Ramos (cell line): ENCODE measurements at regions not wholly inside any gene's neighbourhood (a gene's known extent, or its start where the extent isn't known, plus 50 kb on each side); places are given as distances from the start of the nearest gene placed in this dataset.
"Not testable (repeated sequence)": the region's sequence is repeated elsewhere in the genome, so short reads cannot be mapped to it uniquely, and the experiment has no call there.

Source experiments
- in situ Hi-C: fragments of 300-500 bp; cut with MboI; formaldehyde crosslinking; loops from one replicate; pipeline ENCODE4 v1.14.3; 2022; ENCODE audit warnings: low sequenced_read_pairs; ENCODE audit not compliant: unreplicated experiment

DNA sequence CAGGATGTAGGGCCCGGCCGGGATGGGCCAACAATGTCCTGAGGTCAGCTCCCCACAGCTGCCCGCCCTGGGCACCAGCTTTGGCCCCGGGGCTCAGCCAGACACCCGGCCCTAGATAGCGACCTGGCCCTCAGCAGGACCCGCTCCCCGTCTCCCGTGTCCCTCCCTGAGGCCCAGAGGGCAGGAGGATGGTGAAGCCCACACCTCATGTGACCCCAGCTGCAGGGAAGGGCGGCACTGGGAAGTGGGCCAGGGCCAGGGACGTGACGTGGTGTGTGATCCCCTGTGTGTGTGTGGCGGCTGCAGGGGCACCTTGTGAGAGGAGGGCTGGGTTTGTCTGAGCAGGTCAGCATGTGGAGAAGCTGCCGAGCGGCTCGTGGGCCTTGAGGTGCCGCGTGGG is 213.9 kb downstream of the TMEM121 start:
- in situ Hi-C loops, result not testable (repeated sequence)

GRCh38 chr14:105740961-105741360 is 214.6 kb downstream of the TMEM121 start:
- in situ Hi-C loops, result not testable (repeated sequence)

DNA sequence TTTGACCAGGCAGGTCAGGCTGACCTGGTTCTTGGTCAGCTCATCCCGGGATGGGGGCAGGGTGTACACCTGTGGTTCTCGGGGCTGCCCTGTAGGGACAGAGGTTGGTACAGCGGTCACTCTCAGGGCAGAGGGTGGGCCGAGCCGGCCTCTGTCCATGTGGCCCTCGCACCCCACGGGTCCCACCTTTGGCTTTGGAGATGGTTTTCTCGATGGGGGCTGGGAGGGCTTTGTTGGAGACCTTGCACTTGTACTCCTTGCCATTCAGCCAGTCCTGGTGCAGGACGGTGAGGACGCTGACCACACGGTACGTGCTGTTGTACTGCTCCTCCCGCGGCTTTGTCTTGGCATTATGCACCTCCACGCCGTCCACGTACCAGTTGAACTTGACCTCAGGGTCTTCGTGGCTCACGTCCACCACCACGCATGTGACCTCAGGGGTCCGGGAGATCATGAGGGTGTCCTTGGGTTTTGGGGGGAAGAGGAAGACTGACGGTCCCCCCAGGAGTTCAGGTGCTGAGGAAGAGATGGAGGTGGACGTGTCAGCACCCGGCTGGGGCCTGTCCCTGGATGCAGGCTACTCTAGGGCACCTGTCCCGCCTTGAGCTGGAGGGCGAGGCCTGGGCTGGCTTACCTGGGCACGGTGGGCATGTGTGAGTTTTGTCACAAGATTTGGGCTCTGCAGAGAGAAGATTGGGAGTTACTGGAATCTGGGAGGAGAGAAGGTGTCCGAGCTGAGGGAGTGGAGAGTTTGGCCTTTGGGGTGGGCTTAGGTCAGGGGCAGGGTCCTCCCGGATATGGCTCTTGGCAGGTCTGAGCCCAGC is 215.5 kb downstream of the TMEM121 start:
- in situ Hi-C loops, result not testable (repeated sequence)

DNA sequence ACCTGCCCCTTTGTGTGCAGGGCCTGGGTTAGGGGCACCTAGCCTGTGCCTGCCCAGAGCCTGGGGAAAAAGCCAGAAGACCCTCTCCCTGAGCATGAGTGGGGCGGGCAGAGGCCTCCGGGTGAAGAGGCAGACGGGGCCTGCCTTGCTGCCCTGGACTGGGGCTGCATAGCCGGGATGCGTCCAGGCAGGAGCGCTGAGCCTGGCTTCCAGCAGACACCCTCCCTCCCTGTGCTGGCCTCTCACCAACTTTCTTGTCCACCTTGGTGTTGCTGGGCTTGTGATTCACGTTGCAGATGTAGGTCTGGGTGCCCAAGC is 216.1 kb downstream of the TMEM121 start:
- in situ Hi-C loops, result no loop called here

DNA sequence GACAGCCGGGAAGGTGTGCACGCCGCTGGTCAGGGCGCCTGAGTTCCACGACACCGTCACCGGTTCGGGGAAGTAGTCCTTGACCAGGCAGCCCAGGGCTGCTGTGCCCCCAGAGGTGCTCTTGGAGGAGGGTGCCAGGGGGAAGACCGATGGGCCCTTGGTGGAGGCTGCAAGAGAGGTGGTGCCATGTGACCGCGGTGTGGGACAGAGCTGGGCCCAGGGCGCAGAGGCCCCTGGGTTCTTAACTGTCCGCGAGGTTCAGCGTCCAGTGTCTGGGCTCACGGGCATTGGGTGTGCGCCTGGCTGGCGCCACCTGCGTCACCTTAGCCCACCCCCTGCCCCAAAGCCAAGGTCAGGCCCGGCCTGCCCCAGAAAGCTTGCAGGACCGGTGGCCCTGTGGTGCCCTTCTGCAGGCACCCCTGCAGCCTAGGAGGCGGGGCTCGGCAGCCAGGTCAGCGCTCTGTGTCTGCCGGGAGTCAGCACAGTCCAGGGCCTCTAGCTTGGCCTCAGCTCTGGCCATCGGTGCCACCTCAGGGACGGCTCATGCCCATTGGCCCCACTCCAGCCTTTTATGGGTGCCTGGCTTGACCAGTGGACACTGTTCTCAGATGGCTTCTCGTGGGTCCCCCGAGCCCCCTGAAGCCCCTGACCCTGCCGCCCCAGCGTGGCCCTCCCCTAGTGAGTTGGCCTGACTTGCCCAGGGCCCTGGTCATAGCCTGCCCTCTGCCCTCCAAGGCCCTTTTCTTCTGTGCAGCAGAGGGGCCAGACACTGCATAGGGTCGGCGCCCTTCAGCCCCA is 216.7 kb downstream of the TMEM121 start:
- in situ Hi-C loops, result not testable (repeated sequence)

DNA sequence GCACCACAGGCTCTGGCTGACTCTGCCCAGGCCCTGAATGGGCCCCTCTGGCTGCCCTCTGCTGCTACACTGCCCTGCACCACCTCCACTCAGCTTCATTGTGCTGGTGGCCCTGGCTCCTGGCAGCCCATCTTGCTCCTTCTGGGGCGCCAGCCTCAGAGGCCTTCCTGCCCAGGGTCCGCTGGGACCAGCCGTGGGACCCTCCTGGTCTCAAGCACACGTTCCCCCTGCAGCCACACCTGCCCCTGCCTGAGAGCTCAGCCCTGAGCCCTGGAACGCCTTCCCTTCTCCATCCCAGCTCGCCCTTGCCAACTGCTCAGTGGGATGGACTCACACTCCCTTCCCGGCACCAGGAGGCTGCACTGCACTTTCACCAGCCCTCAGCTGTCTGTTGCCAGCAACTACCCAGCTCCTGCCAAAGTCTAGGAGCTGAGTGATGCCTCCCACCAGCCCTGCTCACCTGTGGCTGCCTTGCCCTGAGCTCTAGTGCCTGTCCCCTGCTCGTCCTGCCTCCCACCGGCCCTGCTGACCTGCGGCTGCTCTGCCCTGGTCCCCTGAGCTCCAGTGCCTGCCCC is 217.9 kb downstream of the TMEM121 start:
- in situ Hi-C loops, result not testable (repeated sequence)

DNA sequence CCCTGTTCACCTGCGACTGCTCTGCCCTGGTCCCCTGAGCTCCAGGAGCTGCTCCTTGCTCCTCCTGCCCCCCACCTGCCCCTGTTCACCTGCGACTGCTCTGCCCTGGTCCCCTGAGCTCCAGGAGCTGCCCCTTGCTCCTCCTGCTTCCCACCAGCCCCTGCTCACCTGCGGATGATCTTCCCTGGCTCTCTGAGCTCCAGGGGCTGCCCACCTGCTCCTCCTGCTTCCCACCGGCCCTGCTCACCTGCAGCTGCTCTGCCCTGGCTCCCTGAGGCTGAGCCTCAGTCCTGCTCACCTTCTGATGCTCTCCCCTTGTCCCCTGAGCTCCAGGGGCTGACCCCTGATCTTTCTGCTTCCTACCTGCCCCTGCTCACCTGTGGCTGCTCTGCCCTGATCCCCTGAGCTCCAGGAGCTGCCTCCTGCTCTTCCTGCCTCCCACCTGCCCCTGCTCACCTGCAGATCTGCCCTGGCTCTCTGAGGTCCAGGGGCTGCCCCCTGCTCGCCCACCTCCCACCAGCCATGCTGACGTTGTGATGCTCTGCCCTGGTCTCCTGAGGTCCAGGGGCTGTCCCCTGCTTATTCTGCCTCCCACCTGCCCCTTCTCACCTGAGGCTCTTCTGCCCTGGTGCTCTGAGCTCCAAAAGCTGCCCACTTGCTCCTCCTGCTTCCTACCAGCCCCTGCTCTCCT is 219.2 kb downstream of the TMEM121 start:
- in situ Hi-C loops, result no loop called here

DNA sequence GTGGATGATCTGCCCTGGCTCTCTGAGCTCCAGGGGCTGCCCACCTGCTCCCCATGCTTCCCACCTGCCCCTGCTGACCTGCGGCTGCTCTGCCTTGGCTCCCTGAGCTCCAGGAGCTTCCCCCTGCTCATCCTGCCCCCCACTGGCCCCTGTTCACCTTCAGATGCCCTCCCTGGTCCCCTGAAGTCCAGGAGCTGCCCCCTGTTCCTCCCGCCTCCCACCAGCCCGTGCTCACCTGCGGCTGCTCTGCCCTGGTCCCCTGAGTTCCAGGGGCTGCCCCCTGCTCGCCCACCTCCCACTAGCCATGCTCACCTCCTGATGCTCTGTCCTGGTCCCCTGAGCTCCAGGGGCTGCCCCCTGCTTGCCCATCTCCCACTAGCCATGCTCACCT is 219.7 kb downstream of the TMEM121 start:
- in situ Hi-C loops, result no loop called here

DNA sequence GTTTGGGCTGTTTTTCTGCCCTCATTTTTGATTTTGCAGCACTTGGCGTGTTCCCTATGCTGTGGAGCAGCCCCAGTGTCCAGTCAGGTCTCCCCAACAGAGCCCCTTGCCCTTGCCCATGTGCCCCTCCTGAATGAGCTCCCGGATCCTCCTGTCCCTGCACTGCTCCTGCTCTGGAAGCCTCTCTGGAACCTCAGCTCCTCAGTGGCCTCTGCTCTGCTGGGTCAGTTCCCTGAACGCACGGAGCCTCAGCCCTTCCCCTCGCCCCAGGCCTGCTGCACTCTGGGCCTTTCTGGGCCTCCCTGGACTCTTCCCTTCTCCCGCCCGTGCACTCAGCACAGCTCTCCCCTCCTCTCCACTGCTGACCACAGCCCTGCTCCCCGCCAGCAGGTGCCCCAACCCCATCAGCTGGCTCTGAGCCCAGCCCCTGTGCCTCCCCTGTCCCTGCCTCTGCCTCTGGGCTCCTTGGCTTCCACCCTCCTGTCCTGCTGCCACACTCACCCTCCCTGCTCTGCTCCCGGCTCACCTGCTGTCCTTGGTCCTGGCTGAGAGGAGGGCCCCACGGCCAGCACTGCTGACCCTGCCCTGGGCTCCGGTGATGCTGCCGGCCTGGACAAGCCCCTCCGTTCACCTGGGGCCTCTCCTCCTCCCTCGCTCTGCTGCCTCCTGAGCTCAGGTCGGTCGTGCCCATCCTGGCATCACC is 220.6 kb downstream of the TMEM121 start:
- in situ Hi-C loops, result not testable (repeated sequence)

GRCh38 chr14:105747503-105748203 is 221.3 kb downstream of the TMEM121 start:
- in situ Hi-C loops, result not testable (repeated sequence)

GRCh38 chr14:105748204-105748578 is 221.8 kb downstream of the TMEM121 start:
- in situ Hi-C loops, result no loop called here

DNA sequence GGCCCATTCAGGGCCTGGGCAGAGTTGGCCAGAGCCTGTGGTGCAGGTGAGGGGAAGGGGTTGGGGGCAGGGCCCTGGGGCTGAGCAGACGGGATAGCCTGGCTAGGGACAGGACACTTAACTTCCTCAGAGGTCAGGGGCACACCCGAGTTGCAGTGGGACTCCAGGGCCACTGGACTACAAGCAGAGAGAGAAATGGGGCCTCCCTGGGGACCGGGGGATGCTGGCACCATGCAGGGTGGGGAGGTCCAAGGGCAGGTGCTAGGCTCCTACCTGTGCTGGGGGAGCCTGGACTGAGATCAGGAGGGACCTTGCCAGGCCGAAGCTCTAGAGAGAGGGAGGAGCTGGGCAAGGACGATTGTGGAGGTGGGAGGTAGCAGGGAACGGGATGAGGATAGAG is 222.3 kb downstream of the TMEM121 start:
- in situ Hi-C loops, result not testable (repeated sequence)

DNA sequence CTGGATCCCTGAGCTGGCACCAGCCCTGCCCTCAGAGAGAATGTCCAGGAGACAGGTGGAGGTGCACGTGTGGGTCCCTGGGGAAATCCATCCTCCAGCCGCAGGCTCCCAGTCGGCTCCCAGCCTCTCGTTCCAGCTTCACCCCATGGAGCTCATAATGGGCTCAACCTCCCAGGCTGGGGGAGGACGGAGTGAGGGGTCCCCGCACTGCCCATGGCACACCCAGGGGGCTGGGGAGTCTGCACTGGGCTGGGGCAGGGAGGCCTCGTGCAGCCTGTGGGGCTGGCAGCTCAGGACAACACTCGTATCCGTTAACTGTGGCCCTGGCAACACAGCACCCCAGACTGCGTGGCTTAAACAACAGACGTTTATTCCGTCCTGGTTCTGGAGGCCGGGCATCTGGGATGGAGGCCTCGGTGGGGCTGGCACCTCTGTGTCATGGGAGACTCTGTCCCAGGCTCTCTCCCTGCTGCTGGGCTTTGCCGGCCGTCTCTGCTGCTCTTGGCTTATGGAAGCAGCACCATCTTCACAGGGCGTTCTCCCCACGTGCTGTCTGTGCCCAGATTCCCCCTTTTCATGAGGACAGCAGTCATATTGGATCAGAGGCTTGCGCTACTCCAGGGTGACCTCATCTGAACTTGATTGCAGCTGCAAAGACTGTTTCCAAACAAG is 223.6 kb downstream of the TMEM121 start:
- in situ Hi-C loops, result not testable (repeated sequence)

- in situ Hi-C loops, result not testable (repeated sequence)
Observed at GRCh38 chr14:105751291-105751751, 224.9 kb downstream of the TMEM121 start.

GRCh38 chr14:105752420-105752819 is 226.0 kb downstream of the TMEM121 start:
- in situ Hi-C loops, result not testable (repeated sequence)

DNA sequence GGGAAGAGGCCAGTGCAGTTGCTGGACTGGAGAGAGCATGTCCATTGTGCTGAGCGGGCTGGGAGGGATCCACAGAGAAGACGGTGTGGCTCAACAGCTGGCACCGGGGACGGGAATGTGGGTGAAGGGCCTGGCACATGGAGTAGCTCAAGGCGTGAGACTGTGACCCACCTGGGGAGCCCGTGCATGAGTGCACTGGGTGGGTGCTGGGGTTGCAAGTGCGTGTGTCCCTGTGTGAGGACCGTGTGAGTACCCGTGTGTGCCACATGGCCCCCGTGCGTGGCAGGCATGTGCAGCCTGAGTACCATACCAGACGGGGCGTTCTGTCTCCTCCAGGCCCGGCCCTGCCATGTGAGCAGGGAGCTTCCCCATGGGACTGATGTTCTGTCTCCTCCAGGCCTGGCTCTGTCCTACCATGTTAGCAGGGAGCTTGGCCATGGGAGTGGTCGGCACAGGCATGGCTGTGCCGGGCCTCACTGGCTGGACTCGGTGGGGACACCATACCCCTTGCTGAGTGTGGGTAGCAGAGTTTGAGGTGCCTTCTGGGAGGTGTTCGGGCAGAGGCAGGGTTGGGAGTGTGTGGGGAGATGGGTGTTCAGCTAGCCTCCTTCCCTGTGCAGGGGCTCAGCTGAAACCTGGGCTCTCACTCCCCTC is 234.4 kb downstream of the TMEM121 start:
- in situ Hi-C loops, result loop anchor here (5.0 kb wide), 1 partner anchor 144 kb away; no protein-coding TSS in a partner anchor

GRCh38 chr14:105761345-105761740 is 235.0 kb downstream of the TMEM121 start:
- in situ Hi-C loops, result loop anchor here (5.0 kb wide), 1 partner anchor 144 kb away; no protein-coding TSS in a partner anchor

DNA sequence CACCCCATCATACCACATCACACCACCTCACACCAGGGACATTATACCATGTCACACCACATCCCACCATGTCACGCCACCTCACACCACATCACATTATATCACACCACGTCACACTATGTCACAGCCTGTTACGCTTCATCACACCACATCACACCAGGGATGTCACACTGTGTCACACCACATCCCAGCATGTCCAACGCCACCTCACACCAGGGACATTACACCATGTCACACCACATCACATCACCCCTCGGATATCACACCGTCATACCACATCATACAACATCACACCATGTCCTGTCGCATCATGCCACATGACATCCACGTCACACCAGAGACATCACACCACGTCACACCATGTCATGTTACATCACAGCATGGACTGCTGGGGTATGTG is 235.5 kb downstream of the TMEM121 start:
- in situ Hi-C loops, result loop anchor here (5.0 kb wide), 1 partner anchor 145 kb away; no protein-coding TSS in a partner anchor
